Right atrium auricular region (tissue), 2 donors: ENCODE measurements at regions not wholly inside any gene's neighbourhood (a gene's known extent, or its start where the extent isn't known, plus 50 kb on each side); places are given as distances from the start of the nearest gene placed in this dataset.
"Not testable (repeated sequence)": the region's sequence is repeated elsewhere in the genome, so short reads cannot be mapped to it uniquely, and the experiment has no call there.

Experiments used
- DNase-seq: peaks from one replicate; pipeline ENCODE4 v3.0.0-alpha.2; 2019; ENCODE audit warnings: low spot score
- H3K27ac ChIP-seq, 2 donors: fragments of 200-600 bp; sonication (generic); 1 replicate in 1 of 2; 2 replicates in 1 of 2; pipeline ENCODE4 v1.5.1; 2016 to 2019
- H3K27me3 ChIP-seq, 2 donors: fragments of 200-600 bp; sonication (generic); one replicate each; pipeline versions ENCODE4 v1.5.1 to v1.6.0; 2017 to 2019
- H3K36me3 ChIP-seq: fragments of 200-600 bp; sonication (generic); one replicate; pipeline ENCODE4 v1.5.1; 2016
- H3K4me1 ChIP-seq, 2 donors: fragments of 200-600 bp; sonication (generic); one replicate each; pipeline versions ENCODE4 v1.5.1 to v1.6.0; 2017 to 2019
- H3K4me3 ChIP-seq, 2 donors: fragments of 200-600 bp; sonication (generic); 1 replicate in 1 of 2; 2 replicates in 1 of 2; pipeline ENCODE4 v1.5.1; 2017 to 2019; ENCODE audit warnings: mild to moderate bottlenecking in 1 of 2, moderate library complexity in 1 of 2
- H3K9me3 ChIP-seq, 2 donors: fragments of 200-600 bp; sonication (generic); one replicate each; pipeline ENCODE4 v1.5.1; 2019
- CTCF ChIP-seq, 2 donors: fragments of 200-600 bp; sonication (generic); IDR thresholded peaks; one replicate each; pipeline ENCODE4 v1.5.1; 2019; ENCODE audit warnings: antibody characterized with exemption in 2 of 2

- DNase-seq = no peak
- Histone ChIP-seq H3K4me1 (no peaks in the 10 kb centered on the region), H3K36me3 (no peaks in the 10 kb centered on the region), H3K9me3 (peaks cover 0 to 5% of the 10 kb centered on the region in 2 donors), H3K4me3 (no peak overlapping the region), H3K27me3 (no peaks in the 10 kb centered on the region), H3K27ac (no peak overlapping the region)
- no peak for TF ChIP-seq CTCF (IDR thresholded peaks at IDR 0.05)
Measured at GRCh38 chr13:78875792-78876580, 217.0 kb upstream of the OBI1 start.

- no peak for TF ChIP-seq CTCF (IDR thresholded peaks at IDR 0.05)
- Histone ChIP-seq H3K27ac (no peak overlapping the region), H3K27me3 (no peaks in the 10 kb centered on the region), H3K4me3 (no peak overlapping the region), H3K36me3 (no peaks in the 10 kb centered on the region), H3K4me1 (no peaks in the 10 kb centered on the region), H3K9me3 (no peaks in the 10 kb centered on the region)
- DNase-seq = no peak
Measured at GRCh38 chr13:78868991-78869390, 210.0 kb upstream of the OBI1 start.

- Histone ChIP-seq H3K27ac (no peak overlapping the region), H3K9me3 (no peaks in the 10 kb centered on the region), H3K27me3 (no peaks in the 10 kb centered on the region), H3K36me3 (no peaks in the 10 kb centered on the region), H3K4me1 (no peaks in the 10 kb centered on the region), H3K4me3 (no peak overlapping the region)
- TF ChIP-seq CTCF (IDR thresholded peaks at IDR 0.05) = no peak
- DNase-seq = no peak
Measured at GRCh38 chr13:78867655-78868054, 208.7 kb upstream of the OBI1 start.

- H3K27ac ChIP-seq, H3K9me3 ChIP-seq, H3K4me3 ChIP-seq, H3K4me1 ChIP-seq, H3K36me3 ChIP-seq, H3K27me3 ChIP-seq, DNase-seq: not testable (repeated sequence)
Measured at GRCh38 chr13:78866076-78866475, 207.1 kb upstream of the OBI1 start.

- no peak for DNase-seq
- Histone ChIP-seq H3K4me3 (no peak overlapping the region), H3K36me3 (no peaks in the 10 kb centered on the region), H3K4me1 (no peaks in the 10 kb centered on the region), H3K27ac (no peak overlapping the region), H3K27me3 (no peaks in the 10 kb centered on the region), H3K9me3 (no peaks in the 10 kb centered on the region)
- TF ChIP-seq CTCF (IDR thresholded peaks at IDR 0.05) = no peak
Measured at GRCh38 chr13:78862446-78862845, 203.5 kb upstream of the OBI1 start.

- DNase-seq = no peak
- no peak for TF ChIP-seq CTCF (IDR thresholded peaks at IDR 0.05)
- Histone ChIP-seq H3K9me3 (peaks cover 0 to 19% of the 10 kb centered on the region in 2 donors), H3K27ac (no peak overlapping the region), H3K27me3 (no peaks in the 10 kb centered on the region), H3K4me3 (no peak overlapping the region), H3K36me3 (no peaks in the 10 kb centered on the region), H3K4me1 (no peaks in the 10 kb centered on the region)
Measured at GRCh38 chr13:78852709-78853108, 193.8 kb upstream of the OBI1 start.
